RWPE2 (cell line): ENCODE measurements at regions not wholly inside any gene's neighbourhood (a gene's known extent, or its start where the extent isn't known, plus 50 kb on each side); places are given as distances from the start of the nearest gene placed in this dataset.

Experiments used
- ATAC-seq: fragments of 200-7000 bp; cut with Tn5 transposase; 3 replicates; pipeline ENCODE4 v1.9.1; 2021; ENCODE audit warnings: low read depth
- DNase-seq: peaks from one replicate; pipeline ENCODE4 v3.0.0-alpha.2; 2020; ENCODE audit warnings: low spot score
- H3K27ac ChIP-seq: fragments of 450-650 bp; 2 replicates; pipeline ENCODE4 v1.5.1; 2017; ENCODE audit warnings: mild to moderate bottlenecking; ENCODE audit not compliant: poor library complexity, severe bottlenecking
- H3K27me3 ChIP-seq: fragments of 250-450 bp; sonication (Bioruptor Pico); 2 replicates; pipeline ENCODE4 v1.5.1; 2021; ENCODE audit warnings: mild to moderate bottlenecking, moderate library complexity; ENCODE audit not compliant: insufficient read depth, poor library complexity, severe bottlenecking
- H3K36me3 ChIP-seq: fragments of 250-450 bp; sonication (Bioruptor Pico); 2 replicates; pipeline ENCODE4 v1.5.1; 2020; ENCODE audit warnings: low read depth, mild to moderate bottlenecking, moderate library complexity
- H3K4me1 ChIP-seq: fragments of 250-450 bp; sonication (Bioruptor Pico); 2 replicates; pipeline ENCODE4 v1.5.1; 2021; ENCODE audit warnings: mild to moderate bottlenecking, moderate library complexity; ENCODE audit not compliant: insufficient read depth, poor library complexity, severe bottlenecking
- H3K4me3 ChIP-seq: fragments of 250-450 bp; sonication (Bioruptor Pico); 2 replicates; pipeline ENCODE4 v1.5.1; 2021; ENCODE audit warnings: mild to moderate bottlenecking, moderate library complexity; ENCODE audit not compliant: severe bottlenecking
- H3K9me3 ChIP-seq: fragments of 250-450 bp; sonication (Bioruptor Pico); 2 replicates; pipeline ENCODE4 v1.5.1; 2021; ENCODE audit warnings: mild to moderate bottlenecking, moderate library complexity; ENCODE audit not compliant: severe bottlenecking
- TF ChIP-seq, protein P1 (sequence below): fragments of 450-650 bp; IDR thresholded peaks from one replicate; pipeline ENCODE4 v1.5.1; 2017; ENCODE audit warnings: mild to moderate bottlenecking, moderate library complexity; ENCODE audit not compliant: poor library complexity, severe bottlenecking

DNA sequence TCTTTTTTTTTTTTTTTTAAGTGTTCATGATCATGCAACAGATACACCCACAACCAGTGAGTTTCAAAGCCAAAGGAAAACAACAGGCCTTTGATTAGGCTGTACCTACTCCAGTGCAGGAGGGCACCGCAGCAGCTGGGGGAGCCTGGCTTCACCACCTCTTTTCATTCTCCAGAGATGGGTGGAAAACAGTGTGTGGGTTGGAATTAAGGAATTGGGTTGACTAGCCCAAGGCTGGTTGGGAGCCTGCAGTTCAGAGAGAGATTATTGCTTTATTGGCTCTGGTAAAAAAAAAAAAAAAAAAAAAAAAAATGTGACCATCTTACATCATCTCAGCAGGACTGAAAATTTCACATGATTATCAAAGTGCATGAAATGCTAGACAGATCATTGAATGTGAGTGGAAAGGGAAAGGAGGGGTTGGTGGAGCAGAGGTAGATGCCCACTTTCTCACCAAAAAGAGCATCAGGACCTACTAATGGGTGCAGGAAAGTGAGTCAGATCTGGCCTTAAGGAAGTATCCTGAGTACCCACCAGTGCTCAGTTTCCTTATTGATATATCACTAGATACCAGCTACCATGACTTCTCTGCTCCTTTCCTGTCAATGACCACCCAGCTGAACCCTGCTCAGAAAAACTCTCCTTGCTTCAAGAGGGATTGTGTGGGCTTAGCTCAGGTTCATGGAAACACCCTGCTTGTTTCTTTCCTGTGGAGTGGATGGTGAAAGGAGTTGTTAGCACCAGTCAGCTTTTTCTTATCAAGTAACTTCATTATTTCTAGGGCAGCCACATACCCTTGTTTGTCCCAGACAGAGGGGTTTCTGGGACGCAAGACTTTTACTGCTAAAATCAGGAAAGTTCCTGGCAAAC is 54.8 kb upstream of the DYRK2 start:
- TF ChIP-seq, protein P1, sequence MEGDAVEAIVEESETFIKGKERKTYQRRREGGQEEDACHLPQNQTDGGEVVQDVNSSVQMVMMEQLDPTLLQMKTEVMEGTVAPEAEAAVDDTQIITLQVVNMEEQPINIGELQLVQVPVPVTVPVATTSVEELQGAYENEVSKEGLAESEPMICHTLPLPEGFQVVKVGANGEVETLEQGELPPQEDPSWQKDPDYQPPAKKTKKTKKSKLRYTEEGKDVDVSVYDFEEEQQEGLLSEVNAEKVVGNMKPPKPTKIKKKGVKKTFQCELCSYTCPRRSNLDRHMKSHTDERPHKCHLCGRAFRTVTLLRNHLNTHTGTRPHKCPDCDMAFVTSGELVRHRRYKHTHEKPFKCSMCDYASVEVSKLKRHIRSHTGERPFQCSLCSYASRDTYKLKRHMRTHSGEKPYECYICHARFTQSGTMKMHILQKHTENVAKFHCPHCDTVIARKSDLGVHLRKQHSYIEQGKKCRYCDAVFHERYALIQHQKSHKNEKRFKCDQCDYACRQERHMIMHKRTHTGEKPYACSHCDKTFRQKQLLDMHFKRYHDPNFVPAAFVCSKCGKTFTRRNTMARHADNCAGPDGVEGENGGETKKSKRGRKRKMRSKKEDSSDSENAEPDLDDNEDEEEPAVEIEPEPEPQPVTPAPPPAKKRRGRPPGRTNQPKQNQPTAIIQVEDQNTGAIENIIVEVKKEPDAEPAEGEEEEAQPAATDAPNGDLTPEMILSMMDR = no peak
- no peak for DNase-seq
- ATAC-seq = no peak
- Histone ChIP-seq H3K9me3 (no peaks in the 10 kb centered on the region), H3K27ac (peak overlapping the region; percentile 24), H3K27me3 (no peaks in the 10 kb centered on the region), H3K4me1 (peaks cover 19% of the 10 kb centered on the region), H3K36me3 (no peaks in the 10 kb centered on the region), H3K4me3 (no peak overlapping the region)

DNA sequence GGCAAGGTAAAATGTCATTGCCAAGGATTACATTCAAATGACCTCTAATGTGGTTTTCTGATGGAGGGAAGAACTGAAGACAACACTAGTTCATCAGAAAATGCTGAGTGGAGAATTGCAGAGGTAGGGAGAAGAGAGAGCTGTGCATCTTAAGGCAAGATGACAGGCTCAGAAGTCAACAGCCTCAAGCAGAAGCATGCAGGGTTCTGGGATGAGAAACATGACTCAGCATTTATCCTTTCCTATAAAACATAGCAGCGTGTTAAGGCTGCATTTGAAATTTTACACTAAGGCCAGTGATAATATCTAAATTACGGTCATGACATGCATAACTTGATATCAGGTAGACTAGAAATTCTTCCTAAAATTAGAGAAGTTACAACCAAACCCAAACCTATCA is 53.7 kb upstream of the DYRK2 start:
- Histone ChIP-seq H3K36me3 (no peaks in the 10 kb centered on the region), H3K4me3 (no peak overlapping the region), H3K4me1 (peaks cover 19% of the 10 kb centered on the region), H3K9me3 (no peaks in the 10 kb centered on the region), H3K27ac (no peak overlapping the region), H3K27me3 (no peaks in the 10 kb centered on the region)
- DNase-seq (no peak), ATAC-seq (no peak)
- TF ChIP-seq, protein P1 = no peak

DNA sequence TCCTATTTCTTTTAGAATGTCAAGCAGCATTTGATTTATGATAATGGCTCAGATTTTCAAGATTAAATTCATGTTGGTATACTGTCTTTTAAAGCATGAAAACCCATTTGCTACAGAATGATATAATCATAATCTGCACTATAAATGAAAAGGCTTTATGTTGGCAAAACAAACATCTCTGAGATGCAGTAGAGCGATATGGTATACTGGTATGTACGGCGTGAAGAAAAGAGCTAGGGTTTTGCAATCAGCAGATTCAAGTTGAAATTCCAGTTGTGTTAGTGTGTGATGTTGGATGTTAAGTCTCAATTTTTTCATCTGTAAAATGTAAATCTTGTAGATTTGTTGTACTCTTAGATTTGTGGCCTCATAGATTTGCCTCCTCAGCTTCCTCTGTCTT is 53.2 kb upstream of the DYRK2 start:
- TF ChIP-seq, protein P1 = no peak
- Histone ChIP-seq H3K4me3 (no peak overlapping the region), H3K27me3 (no peaks in the 10 kb centered on the region), H3K4me1 (peaks cover 19% of the 10 kb centered on the region), H3K9me3 (no peaks in the 10 kb centered on the region), H3K36me3 (no peaks in the 10 kb centered on the region), H3K27ac (no peak overlapping the region)
- ATAC-seq (no peak), DNase-seq (no peak)

DNA sequence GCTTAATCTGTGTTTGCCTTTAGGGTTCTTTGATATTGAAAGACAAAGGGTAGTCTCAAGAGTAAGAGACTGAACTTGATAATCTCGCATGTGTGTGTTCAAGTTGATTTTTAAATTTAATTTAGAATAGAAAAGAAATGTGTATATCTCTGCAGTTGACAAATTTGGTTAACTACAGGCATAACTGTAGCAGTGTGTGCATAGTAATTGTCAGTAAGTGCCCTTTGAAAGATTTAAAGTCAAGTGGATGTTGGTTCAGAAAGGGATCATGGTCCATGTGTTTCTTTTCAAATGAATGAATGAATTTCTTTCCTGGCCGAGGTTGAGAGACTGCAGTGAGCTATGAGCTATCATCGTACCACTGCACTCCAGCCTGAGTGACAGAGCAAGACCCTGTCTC is 49.9 kb upstream of the DYRK2 start:
- Histone ChIP-seq H3K27me3 (no peaks in the 10 kb centered on the region), H3K4me3 (no peak overlapping the region), H3K36me3 (no peaks in the 10 kb centered on the region), H3K4me1 (peaks cover 2% of the 10 kb centered on the region), H3K9me3 (no peaks in the 10 kb centered on the region), H3K27ac (no peak overlapping the region)
- TF ChIP-seq, protein P1 = no peak
- no peak for DNase-seq
- no peak for ATAC-seq
